Mucosa of descending colon (tissue), 3 donors: ENCODE measurements at regions not wholly inside any gene's neighbourhood (a gene's known extent, or its start where the extent isn't known, plus 50 kb on each side); places are given as distances from the start of the nearest gene placed in this dataset.
"Not testable (repeated sequence)": the region's sequence is repeated elsewhere in the genome, so short reads cannot be mapped to it uniquely, and the experiment has no call there.

Source experiments
- ATAC-seq: fragments of 200-7000 bp; cut with Tn5 transposase; one replicate; pipeline ENCODE4 v1.9.1; 2020; ENCODE audit warnings: mild to moderate bottlenecking, moderate library complexity
- DNase-seq, 3 donors: peaks; one replicate each; pipeline ENCODE4 v3.0.0-alpha.2; 2020
- H3K36me3 ChIP-seq: fragments of 200-600 bp; one replicate; pipeline ENCODE4 v1.8.0; 2021; ENCODE audit warnings: low read depth, mild to moderate bottlenecking
- H3K4me1 ChIP-seq: fragments of 200-600 bp; one replicate; pipeline ENCODE4 v1.8.0; 2021; ENCODE audit warnings: low read depth, mild to moderate bottlenecking
- H3K4me3 ChIP-seq: fragments of 200-600 bp; one replicate; pipeline ENCODE4 v1.8.0; 2021; ENCODE audit warnings: mild to moderate bottlenecking
- H3K9me3 ChIP-seq: fragments of 200-600 bp; one replicate; pipeline ENCODE4 v1.8.0; 2021; ENCODE audit warnings: mild to moderate bottlenecking
- intact Hi-C, 2 donors: fragments of 100-400 bp; cut with DNase I in 1 of 2; cut with micrococcal nuclease in 1 of 2; formaldehyde crosslinking; loops; one replicate each; pipeline versions ENCODE4 v1.11.0 to v1.11.1; 2022; cut with DNase I, micrococcal nuclease
- TF ChIP-seq, protein P1 (sequence below): fragments of 200-600 bp; IDR thresholded peaks from one replicate; pipeline ENCODE4 v1.8.0; 2022; ENCODE audit warnings: antibody characterized with exemption, mild to moderate bottlenecking
- donor health status: DM: no; HTN: no; CAD: no; lungs with moderate emphysema.
- donor health status: DM: no; HTN: no; CAD: no.
- donor health status: DM: no; HTN: yes; CAD: no.

GRCh38 chr6:150306290-150306689 is 62.5 kb upstream of the IYD start:
- no peaks in the 10 kb centered on the region for H3K36me3 ChIP-seq
- ATAC-seq (no peak), DNase-seq (no peak)
- H3K9me3 ChIP-seq = no peaks in the 10 kb centered on the region
- no peak overlapping the region for H3K4me3 ChIP-seq
- intact Hi-C loops = no loop called here
- TF ChIP-seq, protein P1, sequence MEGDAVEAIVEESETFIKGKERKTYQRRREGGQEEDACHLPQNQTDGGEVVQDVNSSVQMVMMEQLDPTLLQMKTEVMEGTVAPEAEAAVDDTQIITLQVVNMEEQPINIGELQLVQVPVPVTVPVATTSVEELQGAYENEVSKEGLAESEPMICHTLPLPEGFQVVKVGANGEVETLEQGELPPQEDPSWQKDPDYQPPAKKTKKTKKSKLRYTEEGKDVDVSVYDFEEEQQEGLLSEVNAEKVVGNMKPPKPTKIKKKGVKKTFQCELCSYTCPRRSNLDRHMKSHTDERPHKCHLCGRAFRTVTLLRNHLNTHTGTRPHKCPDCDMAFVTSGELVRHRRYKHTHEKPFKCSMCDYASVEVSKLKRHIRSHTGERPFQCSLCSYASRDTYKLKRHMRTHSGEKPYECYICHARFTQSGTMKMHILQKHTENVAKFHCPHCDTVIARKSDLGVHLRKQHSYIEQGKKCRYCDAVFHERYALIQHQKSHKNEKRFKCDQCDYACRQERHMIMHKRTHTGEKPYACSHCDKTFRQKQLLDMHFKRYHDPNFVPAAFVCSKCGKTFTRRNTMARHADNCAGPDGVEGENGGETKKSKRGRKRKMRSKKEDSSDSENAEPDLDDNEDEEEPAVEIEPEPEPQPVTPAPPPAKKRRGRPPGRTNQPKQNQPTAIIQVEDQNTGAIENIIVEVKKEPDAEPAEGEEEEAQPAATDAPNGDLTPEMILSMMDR = no peak
- H3K4me1 ChIP-seq = peaks cover 3% of the 10 kb centered on the region

- no peaks in the 10 kb centered on the region for H3K36me3 ChIP-seq
- H3K9me3 ChIP-seq = no peaks in the 10 kb centered on the region
- ATAC-seq (no peak), DNase-seq (no peak)
- no peak overlapping the region for H3K4me3 ChIP-seq
- intact Hi-C loops = no loop called here
- H3K4me1 ChIP-seq = no peaks in the 10 kb centered on the region
- TF ChIP-seq, protein P1 = no peak
Observed at GRCh38 chr6:150307520-150307919, 61.3 kb upstream of the IYD start.

GRCh38 chr6:150308812-150309645 is 59.8 kb upstream of the IYD start:
- intact Hi-C loops = no loop called here
- Histone ChIP-seq H3K4me3 (no peak overlapping the region), H3K36me3 (no peaks in the 10 kb centered on the region), H3K9me3 (no peaks in the 10 kb centered on the region), H3K4me1 (no peaks in the 10 kb centered on the region)
- ATAC-seq (no peak), DNase-seq (no peak)
- TF ChIP-seq, protein P1 = no peak

DNA sequence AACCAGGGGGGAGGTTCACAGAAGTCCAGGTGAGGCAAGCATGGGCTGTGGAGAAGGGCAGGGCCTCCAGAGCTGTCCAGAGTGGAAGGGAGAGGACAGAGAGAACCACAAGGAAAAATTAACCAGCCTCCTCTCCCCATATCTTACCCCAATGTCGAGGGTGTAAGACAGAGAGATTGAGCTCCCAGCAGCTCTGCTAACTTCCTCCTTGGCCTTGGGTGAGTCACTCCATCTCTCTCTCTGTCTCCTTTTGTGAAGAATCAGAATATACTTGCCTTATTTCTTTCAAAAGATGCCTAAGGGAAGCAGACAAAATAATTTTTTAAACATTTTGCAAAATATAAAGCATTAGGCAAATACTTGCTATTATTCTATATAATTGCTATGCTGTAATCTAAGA is 58.3 kb upstream of the IYD start:
- DNase-seq = no peak
- H3K9me3 ChIP-seq = no peaks in the 10 kb centered on the region
- H3K36me3 ChIP-seq = no peaks in the 10 kb centered on the region
- intact Hi-C loops = no loop called here
- no peak overlapping the region for H3K4me3 ChIP-seq
- peak; percentile 55 for ATAC-seq
- TF ChIP-seq, protein P1 = no peak
- no peaks in the 10 kb centered on the region for H3K4me1 ChIP-seq

- H3K4me1 ChIP-seq, H3K9me3 ChIP-seq, H3K4me3 ChIP-seq, H3K36me3 ChIP-seq, DNase-seq, intact Hi-C loops: not testable (repeated sequence)
- ATAC-seq = peak; percentile 23
Observed at GRCh38 chr6:150311149-150311944, 57.5 kb upstream of the IYD start.

- intact Hi-C loops = no loop called here
- H3K4me3 ChIP-seq = no peak overlapping the region
- no peaks in the 10 kb centered on the region for H3K4me1 ChIP-seq
- no peaks in the 10 kb centered on the region for H3K36me3 ChIP-seq
- TF ChIP-seq, protein P1 = no peak
- ATAC-seq (no peak), DNase-seq (no peak)
- H3K9me3 ChIP-seq = no peaks in the 10 kb centered on the region
Observed at GRCh38 chr6:150312395-150312794, 56.4 kb upstream of the IYD start.
